Loucy (cell line): ENCODE measurements at regions not wholly inside any gene's neighbourhood (a gene's known extent, or its start where the extent isn't known, plus 50 kb on each side); places are given as distances from the start of the nearest gene placed in this dataset.

Experiments
- H2AFZ ChIP-seq: fragments of 200-600 bp; sonication (generic); 2 replicates; pipeline ENCODE4 v1.6.0; 2016; ENCODE audit warnings: antibody characterized with exemption, mild to moderate bottlenecking, low read length, moderate library complexity
- H3F3A ChIP-seq: fragments of 200-600 bp; 2 replicates; pipeline ENCODE4 v1.6.0; 2016; ENCODE audit warnings: antibody characterized with exemption, low read depth, mild to moderate bottlenecking
- H3K27me3 ChIP-seq: fragments of 200-600 bp; sonication (generic); 2 replicates; pipeline ENCODE4 v1.6.1; 2014; ENCODE audit warnings: low read length, mild to moderate bottlenecking; ENCODE audit not compliant: insufficient read depth, poor library complexity, severe bottlenecking
- H3K36me3 ChIP-seq: fragments of 200-600 bp; sonication (generic); 2 replicates; pipeline ENCODE4 v1.6.1; 2016; ENCODE audit warnings: low read length; ENCODE audit not compliant: insufficient read depth
- H3K4me1 ChIP-seq: fragments of 200-600 bp; sonication (generic); 2 replicates; pipeline ENCODE4 v1.5.1; 2014; ENCODE audit warnings: low read length, mild to moderate bottlenecking; ENCODE audit not compliant: insufficient read depth, poor library complexity, severe bottlenecking
- H3K4me2 ChIP-seq: fragments of 200-600 bp; sonication (generic); 2 replicates; pipeline ENCODE4 v1.6.0; 2014; ENCODE audit warnings: antibody characterized with exemption, low read length, low read depth, mild to moderate bottlenecking; ENCODE audit not compliant: poor library complexity, severe bottlenecking
- H3K4me3 ChIP-seq: fragments of 200-600 bp; sonication (generic); 2 replicates; pipeline ENCODE4 v1.5.1; 2014; ENCODE audit warnings: low read length, mild to moderate bottlenecking, mixed read lengths; ENCODE audit not compliant: poor library complexity, severe bottlenecking
- H3K79me2 ChIP-seq: fragments of 200-600 bp; sonication (generic); 2 replicates; pipeline ENCODE4 v1.6.1; 2014; ENCODE audit warnings: low read length; ENCODE audit not compliant: insufficient read depth
- H3K9ac ChIP-seq: fragments of 200-600 bp; sonication (generic); 2 replicates; pipeline ENCODE4 v1.6.0; 2014; ENCODE audit warnings: mild to moderate bottlenecking, low read depth, low read length, moderate library complexity; ENCODE audit not compliant: poor library complexity, severe bottlenecking
- H3K9me2 ChIP-seq: fragments of 200-600 bp; sonication (generic); replicated peaks from 2 replicates; pipeline ENCODE4 v1.6.1; 2016; ENCODE audit warnings: low read depth, low read length, mixed read lengths
- H3K9me3 ChIP-seq: fragments of 200-600 bp; sonication (generic); 2 replicates; pipeline ENCODE4 v1.6.1; 2014; ENCODE audit warnings: mild to moderate bottlenecking, antibody characterized with exemption, low read length, low read depth; ENCODE audit not compliant: insufficient read depth
- H4K20me1 ChIP-seq: fragments of 200-600 bp; sonication (generic); 2 replicates; pipeline ENCODE4 v1.6.0; 2014; ENCODE audit warnings: antibody characterized with exemption, low read length, mild to moderate bottlenecking; ENCODE audit not compliant: insufficient read depth, poor library complexity, severe bottlenecking
- CTCF ChIP-seq: fragments of 200-600 bp; sonication (generic); conservative IDR thresholded peaks from 2 replicates; pipeline ENCODE4 v1.5.1; 2014; ENCODE audit warnings: mild to moderate bottlenecking, antibody characterized with exemption, low read length
- EZH2phosphoT487 ChIP-seq: fragments of 200-600 bp; IDR thresholded peaks from 2 replicates; pipeline ENCODE4 v1.6.1; 2018; ENCODE audit warnings: antibody characterized with exemption, mild to moderate bottlenecking, moderate library complexity, borderline replicate concordance

GRCh38 chr16:55393991-55394390, 70.0 kb downstream of the IRX6 start:
- no peaks in the 10 kb centered on the region for H3K27me3 ChIP-seq
- H3K4me1 ChIP-seq, result no peaks in the 10 kb centered on the region
- no peaks in the 10 kb centered on the region for H3K79me2 ChIP-seq
- H3K9me2 ChIP-seq, result no peaks in the 10 kb centered on the region
- H4K20me1 ChIP-seq, result no peaks in the 10 kb centered on the region
- H3K4me2 ChIP-seq, result no peak overlapping the region
- no peaks in the 10 kb centered on the region for H3K9me3 ChIP-seq
- no peak for TF ChIP-seq CTCF
- TF ChIP-seq EZH2phosphoT487, result no peak
- no peaks in the 10 kb centered on the region for H3K36me3 ChIP-seq
- H3K9ac ChIP-seq, result no peak overlapping the region
- H2AFZ ChIP-seq, result no peak overlapping the region
- H3K4me3 ChIP-seq, result no peak overlapping the region
- no peaks in the 10 kb centered on the region for H3F3A ChIP-seq

- Histone ChIP-seq H3K4me1 (no peaks in the 10 kb centered on the region), H3K9me3 (no peaks in the 10 kb centered on the region), H3F3A (no peaks in the 10 kb centered on the region), H3K36me3 (no peaks in the 10 kb centered on the region), H3K4me2 (no peak overlapping the region), H3K9me2 (no peaks in the 10 kb centered on the region), H2AFZ (no peak overlapping the region), H3K79me2 (no peaks in the 10 kb centered on the region), H3K9ac (no peak overlapping the region), H3K27me3 (no peaks in the 10 kb centered on the region), H3K4me3 (no peak overlapping the region), H4K20me1 (no peaks in the 10 kb centered on the region)
- TF ChIP-seq CTCF, result no peak
- no peak for TF ChIP-seq EZH2phosphoT487
Measured at GRCh38 chr16:55398762-55399161, 74.8 kb downstream of the IRX6 start.

GRCh38 chr16:55399911-55400310, 75.9 kb downstream of the IRX6 start:
- no peaks in the 10 kb centered on the region for H3F3A ChIP-seq
- no peaks in the 10 kb centered on the region for H3K27me3 ChIP-seq
- H3K9me2 ChIP-seq, result no peaks in the 10 kb centered on the region
- TF ChIP-seq CTCF (no peak), EZH2phosphoT487 (no peak)
- H3K4me2 ChIP-seq, result no peak overlapping the region
- H3K4me3 ChIP-seq, result no peak overlapping the region
- H3K4me1 ChIP-seq, result no peaks in the 10 kb centered on the region
- no peaks in the 10 kb centered on the region for H3K9me3 ChIP-seq
- H3K79me2 ChIP-seq, result no peaks in the 10 kb centered on the region
- no peak overlapping the region for H3K9ac ChIP-seq
- H2AFZ ChIP-seq, result no peak overlapping the region
- H4K20me1 ChIP-seq, result no peaks in the 10 kb centered on the region
- no peaks in the 10 kb centered on the region for H3K36me3 ChIP-seq
